ENCODE measurements at regions not wholly inside any gene's neighbourhood (a gene's known extent, or its start where the extent isn't known, plus 50 kb on each side); places are given as distances from the start of the nearest gene placed in this dataset.

GRCh38 chr2:238973038-238973739 lies 125.3 kb downstream of the TWIST2 start:
- H3K4me3 ChIP-seq (ENCODE audit: low read length): no peak overlapping the region
- no peak for TF ChIP-seq CTCF (conservative IDR thresholded peaks at IDR 0.05; ENCODE audit: low read depth, low read length)
- DNase-seq (ENCODE audit: low read depth): no peak

GRCh38 chr2:238974081-238974480 lies 126.2 kb downstream of the TWIST2 start:
- no peak overlapping the region for H3K4me3 ChIP-seq (ENCODE audit: low read length)
- no peak for TF ChIP-seq CTCF (conservative IDR thresholded peaks at IDR 0.05; ENCODE audit: low read depth, low read length)
- no peak for DNase-seq (ENCODE audit: low read depth)

- no peak overlapping the region for H3K4me3 ChIP-seq (ENCODE audit: low read length)
- peak; percentile 27 for TF ChIP-seq CTCF (conservative IDR thresholded peaks at IDR 0.05; ENCODE audit: low read depth, low read length)
- DNase-seq (ENCODE audit: low read depth): no peak
These were observed 126.7 kb downstream of the TWIST2 start for GRCh38 chr2:238974501-238975166.

GRCh38 chr2:238975408-238975807 lies 127.5 kb downstream of the TWIST2 start:
- no peak for TF ChIP-seq CTCF (conservative IDR thresholded peaks at IDR 0.05; ENCODE audit: low read depth, low read length)
- DNase-seq (ENCODE audit: low read depth): no peak
- H3K4me3 ChIP-seq (ENCODE audit: low read length): no peak overlapping the region

DNA sequence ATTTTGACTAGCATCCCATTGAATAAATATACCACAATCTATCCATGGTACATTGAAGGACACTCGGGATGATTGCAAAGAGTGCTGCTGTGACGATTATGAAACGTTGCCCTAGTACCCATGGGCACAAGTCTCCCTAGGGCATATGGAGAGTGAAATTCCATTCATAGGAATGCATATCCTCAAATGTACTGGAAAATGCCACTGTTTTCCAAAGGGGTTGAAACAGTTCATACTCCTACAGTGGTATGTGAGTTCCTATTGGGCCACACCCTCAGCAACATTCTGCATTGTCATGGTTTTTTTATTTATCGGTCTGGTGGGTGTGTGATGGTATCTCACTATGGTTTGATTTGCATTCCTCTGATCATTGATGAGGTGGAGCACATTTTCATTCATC lies 130.6 kb downstream of the TWIST2 start:
- DNase-seq (ENCODE audit: low read depth): no peak
- TF ChIP-seq CTCF (conservative IDR thresholded peaks at IDR 0.05; ENCODE audit: low read depth, low read length): no peak
- no peak overlapping the region for H3K4me3 ChIP-seq (ENCODE audit: low read length)

- TF ChIP-seq CTCF (conservative IDR thresholded peaks at IDR 0.05; ENCODE audit: low read depth, low read length): no peak
- DNase-seq (ENCODE audit: low read depth): no peak
- H3K4me3 ChIP-seq (ENCODE audit: low read length): no peak overlapping the region
These were observed 131.8 kb downstream of the TWIST2 start for GRCh38 chr2:238979636-238980035.
